HS-5 (cell line): ENCODE measurements at regions not wholly inside any gene's neighbourhood (a gene's known extent, or its start where the extent isn't known, plus 50 kb on each side); places are given as distances from the start of the nearest gene placed in this dataset.

ENCODE experiments used
- DNase-seq: peaks from one replicate; pipeline ENCODE4 v3.0.0-alpha.2; 2012; ENCODE audit warnings: low read depth

- DNase-seq: no peak
These were observed 89.0 kb downstream of the MXRA5 start for GRCh38 chrX:3257471-3257870.

- no peak for DNase-seq
These were observed 89.6 kb downstream of the MXRA5 start for GRCh38 chrX:3256868-3257267.

GRCh38 chrX:3252744-3253143 is 93.7 kb downstream of the MXRA5 start:
- no peak for DNase-seq

- no peak for DNase-seq
These were observed 95.5 kb downstream of the MXRA5 start for GRCh38 chrX:3250966-3251365.

- no peak for DNase-seq
These were observed 101.5 kb downstream of the MXRA5 start for GRCh38 chrX:3244955-3245354.

GRCh38 chrX:3244203-3244743 is 102.2 kb downstream of the MXRA5 start:
- peak; percentile 47 for DNase-seq

GRCh38 chrX:3232262-3232923 is 114.1 kb downstream of the MXRA5 start:
- no peak for DNase-seq

GRCh38 chrX:3231766-3232165 is 114.7 kb downstream of the MXRA5 start:
- no peak for DNase-seq

- DNase-seq: no peak
These were observed 116.0 kb downstream of the MXRA5 start for GRCh38 chrX:3230496-3230895.

GRCh38 chrX:3227526-3227925 is 118.9 kb downstream of the MXRA5 start:
- no peak for DNase-seq

GRCh38 chrX:3226087-3226486 is 120.4 kb downstream of the MXRA5 start:
- DNase-seq: no peak

- DNase-seq: no peak
These were observed 124.8 kb downstream of the MXRA5 start for GRCh38 chrX:3221643-3222042.

- DNase-seq: no peak
These were observed 126.8 kb downstream of the MXRA5 start for GRCh38 chrX:3219667-3220066.

- no peak for DNase-seq
These were observed 127.2 kb downstream of the MXRA5 start for GRCh38 chrX:3219231-3219630.

GRCh38 chrX:3218442-3218841 is 128.0 kb downstream of the MXRA5 start:
- DNase-seq: no peak

- DNase-seq: no peak
These were observed 129.8 kb downstream of the MXRA5 start for GRCh38 chrX:3216581-3217180.

GRCh38 chrX:3215249-3215648 is 131.2 kb downstream of the MXRA5 start:
- no peak for DNase-seq

GRCh38 chrX:3206314-3206713 is 140.1 kb downstream of the MXRA5 start:
- no peak for DNase-seq

GRCh38 chrX:3204606-3205005 is 141.8 kb downstream of the MXRA5 start:
- DNase-seq: no peak

- no peak for DNase-seq
These were observed 150.6 kb downstream of the MXRA5 start for GRCh38 chrX:3195845-3196244.

- no peak for DNase-seq
These were observed 151.6 kb downstream of the ARSF start for GRCh38 chrX:3192835-3193234.

GRCh38 chrX:3191796-3192195 is 150.5 kb downstream of the ARSF start:
- DNase-seq: no peak

- no peak for DNase-seq
These were observed 149.9 kb downstream of the ARSF start for GRCh38 chrX:3191201-3191600.
